ENCODE measurements at regions not wholly inside any gene's neighbourhood (a gene's known extent, or its start where the extent isn't known, plus 50 kb on each side); places are given as distances from the start of the nearest gene placed in this dataset.

DNA sequence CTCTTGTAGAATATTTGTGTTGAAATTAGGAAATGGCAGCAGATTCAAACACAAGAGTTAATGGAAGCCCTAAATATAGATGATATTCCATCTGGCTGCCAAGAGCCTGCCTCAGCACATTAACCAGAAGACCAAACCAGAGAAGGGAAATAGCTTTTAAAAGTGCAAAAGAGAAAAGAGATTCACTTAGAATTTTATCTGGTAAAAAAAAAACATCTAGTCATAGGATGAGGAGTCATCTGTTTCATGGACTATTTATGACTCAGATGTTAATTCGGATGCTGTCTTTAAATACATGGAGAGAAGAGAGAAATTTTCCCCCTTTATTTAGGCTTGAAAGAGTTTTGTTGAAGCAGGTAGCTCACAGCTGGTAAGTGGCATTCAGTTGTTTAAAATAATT lies 201.6 kb upstream of the NUDT4 start:
- TF ChIP-seq, protein P1, sequence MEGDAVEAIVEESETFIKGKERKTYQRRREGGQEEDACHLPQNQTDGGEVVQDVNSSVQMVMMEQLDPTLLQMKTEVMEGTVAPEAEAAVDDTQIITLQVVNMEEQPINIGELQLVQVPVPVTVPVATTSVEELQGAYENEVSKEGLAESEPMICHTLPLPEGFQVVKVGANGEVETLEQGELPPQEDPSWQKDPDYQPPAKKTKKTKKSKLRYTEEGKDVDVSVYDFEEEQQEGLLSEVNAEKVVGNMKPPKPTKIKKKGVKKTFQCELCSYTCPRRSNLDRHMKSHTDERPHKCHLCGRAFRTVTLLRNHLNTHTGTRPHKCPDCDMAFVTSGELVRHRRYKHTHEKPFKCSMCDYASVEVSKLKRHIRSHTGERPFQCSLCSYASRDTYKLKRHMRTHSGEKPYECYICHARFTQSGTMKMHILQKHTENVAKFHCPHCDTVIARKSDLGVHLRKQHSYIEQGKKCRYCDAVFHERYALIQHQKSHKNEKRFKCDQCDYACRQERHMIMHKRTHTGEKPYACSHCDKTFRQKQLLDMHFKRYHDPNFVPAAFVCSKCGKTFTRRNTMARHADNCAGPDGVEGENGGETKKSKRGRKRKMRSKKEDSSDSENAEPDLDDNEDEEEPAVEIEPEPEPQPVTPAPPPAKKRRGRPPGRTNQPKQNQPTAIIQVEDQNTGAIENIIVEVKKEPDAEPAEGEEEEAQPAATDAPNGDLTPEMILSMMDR (tag by site-specific recombination; IDR thresholded peaks at IDR 0.05): no peak
- TF ChIP-seq ZNF707 (tag by site-specific recombination; IDR thresholded peaks at IDR 0.05) (no peak), ZNF335 (tag by site-specific recombination; conservative IDR thresholded peaks at IDR 0.05) (no peak), ZNF558 (tag by site-specific recombination; IDR thresholded peaks at IDR 0.05) (no peak), ZNF776 (tag by site-specific recombination; IDR thresholded peaks at IDR 0.05; ENCODE audit: borderline replicate concordance) (no peak)
- TF ChIP-seq, protein P2, sequence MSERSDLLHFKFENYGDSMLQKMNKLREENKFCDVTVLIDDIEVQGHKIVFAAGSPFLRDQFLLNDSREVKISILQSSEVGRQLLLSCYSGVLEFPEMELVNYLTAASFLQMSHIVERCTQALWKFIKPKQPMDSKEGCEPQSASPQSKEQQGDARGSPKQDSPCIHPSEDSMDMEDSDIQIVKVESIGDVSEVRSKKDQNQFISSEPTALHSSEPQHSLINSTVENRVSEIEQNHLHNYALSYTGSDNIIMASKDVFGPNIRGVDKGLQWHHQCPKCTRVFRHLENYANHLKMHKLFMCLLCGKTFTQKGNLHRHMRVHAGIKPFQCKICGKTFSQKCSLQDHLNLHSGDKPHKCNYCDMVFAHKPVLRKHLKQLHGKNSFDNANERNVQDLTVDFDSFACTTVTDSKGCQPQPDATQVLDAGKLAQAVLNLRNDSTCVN (tag by site-specific recombination; optimal IDR thresholded peaks at IDR 0.05): no peak

Measured in HEK293 (cell line).